IPS-20b (cell line): ENCODE measurements at regions not wholly inside any gene's neighbourhood (a gene's known extent, or its start where the extent isn't known, plus 50 kb on each side); places are given as distances from the start of the nearest gene placed in this dataset.
"Not testable (repeated sequence)": the region's sequence is repeated elsewhere in the genome, so short reads cannot be mapped to it uniquely, and the experiment has no call there.

Source experiments
- H3K27ac ChIP-seq: one replicate; pipeline ENCODE4 v1.5.1; 2013; ENCODE audit warnings: low read length
- H3K27me3 ChIP-seq: 2 replicates; pipeline ENCODE4 v1.6.1; 2013; ENCODE audit warnings: mild to moderate bottlenecking, low read length, inconsistent platforms; ENCODE audit not compliant: insufficient read depth
- H3K36me3 ChIP-seq: 2 replicates; pipeline ENCODE4 v1.6.1; 2013; ENCODE audit warnings: low read depth, mild to moderate bottlenecking, inconsistent platforms, low read length, moderate library complexity; ENCODE audit not compliant: insufficient read depth
- H3K4me1 ChIP-seq: 2 replicates; pipeline ENCODE4 v1.6.1; 2013; ENCODE audit warnings: mild to moderate bottlenecking, control low read depth, inconsistent platforms, low read length, moderate library complexity; ENCODE audit not compliant: insufficient read depth
- H3K4me3 ChIP-seq: 2 replicates; pipeline ENCODE4 v1.5.1; 2013; ENCODE audit warnings: mild to moderate bottlenecking, low read length, inconsistent platforms
- H3K9ac ChIP-seq: 2 replicates; pipeline ENCODE4 v1.6.1; 2013; ENCODE audit warnings: low read depth, mild to moderate bottlenecking, inconsistent platforms, low read length, moderate library complexity
- H3K9me3 ChIP-seq: 2 replicates; pipeline ENCODE4 v1.6.1; 2013; ENCODE audit warnings: mild to moderate bottlenecking, low read depth, low read length, inconsistent platforms; ENCODE audit not compliant: insufficient read depth

- not testable (repeated sequence) for H3K9ac ChIP-seq, H3K36me3 ChIP-seq, H3K4me1 ChIP-seq, H3K27ac ChIP-seq, H3K9me3 ChIP-seq, H3K27me3 ChIP-seq, H3K4me3 ChIP-seq
These were observed 3953.8 kb upstream of the TPTE start for GRCh38 chr21:6567542-6567941.

DNA sequence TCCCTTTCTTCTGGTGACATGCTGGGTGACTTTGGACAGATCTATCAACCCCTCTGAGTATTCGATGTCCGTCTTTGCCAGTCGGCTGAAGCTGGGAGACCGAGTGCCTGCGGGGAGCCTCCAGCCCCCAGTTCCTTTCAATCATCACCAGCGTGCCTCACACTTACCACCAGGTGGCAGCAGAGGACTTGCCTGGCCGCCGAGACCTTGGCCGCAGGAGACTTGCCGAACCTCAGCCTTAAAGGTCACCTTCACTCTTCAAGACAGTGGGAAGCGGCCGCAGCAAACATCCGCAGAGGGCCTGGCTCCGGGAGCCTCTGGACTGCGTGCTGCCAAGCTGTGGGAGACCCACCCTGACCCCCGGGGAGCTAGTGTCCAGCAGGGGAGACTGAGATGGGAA lies 3952.2 kb upstream of the TPTE start:
- not testable (repeated sequence) for H3K36me3 ChIP-seq, H3K4me3 ChIP-seq, H3K9me3 ChIP-seq

GRCh38 chr21:6569587-6570392 lies 3951.6 kb upstream of the TPTE start:
- H3K36me3 ChIP-seq, H3K9me3 ChIP-seq, H3K9ac ChIP-seq, H3K27me3 ChIP-seq, H3K4me1 ChIP-seq, H3K4me3 ChIP-seq, H3K27ac ChIP-seq: not testable (repeated sequence)

More for the DNA sequence above, 3952.2 kb upstream of the TPTE start:
- H3K27me3 ChIP-seq, H3K4me1 ChIP-seq, H3K27ac ChIP-seq, H3K9ac ChIP-seq: not testable (repeated sequence)

DNA sequence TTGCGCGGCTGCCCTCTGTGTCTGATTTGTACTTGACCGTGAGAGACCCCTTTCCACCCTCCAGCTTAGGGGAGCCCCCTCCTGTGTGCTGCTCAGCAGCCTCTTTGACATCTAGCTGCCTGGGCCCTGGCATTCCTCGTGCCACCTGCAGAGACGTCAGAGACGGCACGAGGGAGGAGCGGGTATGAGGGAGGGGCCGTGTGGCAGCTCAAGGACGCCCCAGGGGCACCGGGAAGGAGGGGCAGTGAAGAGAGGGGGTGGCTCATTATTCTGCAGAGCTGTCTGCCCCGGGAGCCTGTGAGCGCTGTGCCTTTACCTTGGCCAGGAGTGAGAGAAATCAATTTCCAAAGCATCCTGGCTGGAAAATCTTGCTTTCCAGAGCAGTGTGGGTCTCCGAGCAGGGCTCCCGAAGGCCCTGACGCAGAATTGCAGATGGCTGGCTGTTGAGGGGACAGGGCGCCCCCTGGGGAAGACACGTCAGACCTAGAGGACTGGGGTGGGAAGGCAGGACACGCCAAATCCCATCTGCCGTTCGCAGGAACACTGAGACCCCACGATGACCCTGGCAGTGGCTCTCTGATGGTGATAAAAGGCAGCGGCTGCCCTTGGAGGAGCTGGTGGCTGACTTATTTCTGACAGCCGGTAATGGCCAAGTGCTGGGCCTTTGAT lies 3950.5 kb upstream of the TPTE start:
- not testable (repeated sequence) for H3K27ac ChIP-seq, H3K9me3 ChIP-seq, H3K27me3 ChIP-seq, H3K4me3 ChIP-seq, H3K4me1 ChIP-seq, H3K9ac ChIP-seq, H3K36me3 ChIP-seq

GRCh38 chr21:6573576-6573975 lies 3947.8 kb upstream of the TPTE start:
- not testable (repeated sequence) for H3K9me3 ChIP-seq, H3K4me3 ChIP-seq, H3K4me1 ChIP-seq, H3K27me3 ChIP-seq, H3K27ac ChIP-seq, H3K36me3 ChIP-seq, H3K9ac ChIP-seq

DNA sequence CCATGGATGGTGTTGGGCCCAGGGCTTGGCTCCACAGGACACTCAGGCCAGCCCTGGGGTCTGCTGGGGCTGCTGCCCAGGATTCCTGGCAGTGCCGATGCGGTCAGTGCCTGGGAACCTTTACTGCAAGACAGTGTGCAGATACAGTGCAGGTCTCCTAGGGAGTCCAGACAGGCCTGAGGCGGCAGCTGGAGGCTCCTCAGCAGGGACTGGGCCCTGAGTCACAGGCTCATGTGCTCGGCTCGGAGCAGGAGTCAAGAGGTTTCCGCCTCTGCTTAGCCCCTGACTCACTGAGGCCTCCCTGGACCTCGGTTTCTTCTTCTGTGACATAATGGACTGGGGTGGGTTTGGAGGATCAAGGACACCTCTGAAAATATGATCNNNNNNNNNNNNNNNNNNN lies 3941.6 kb upstream of the TPTE start:
- H3K27ac ChIP-seq, H3K9me3 ChIP-seq, H3K27me3 ChIP-seq, H3K4me3 ChIP-seq, H3K36me3 ChIP-seq, H3K9ac ChIP-seq, H3K4me1 ChIP-seq: not testable (repeated sequence)
